ENCODE measurements at regions not wholly inside any gene's neighbourhood (a gene's known extent, or its start where the extent isn't known, plus 50 kb on each side); places are given as distances from the start of the nearest gene placed in this dataset.
"Not testable (repeated sequence)": the region's sequence is repeated elsewhere in the genome, so short reads cannot be mapped to it uniquely, and the experiment has no call there.

DNA sequence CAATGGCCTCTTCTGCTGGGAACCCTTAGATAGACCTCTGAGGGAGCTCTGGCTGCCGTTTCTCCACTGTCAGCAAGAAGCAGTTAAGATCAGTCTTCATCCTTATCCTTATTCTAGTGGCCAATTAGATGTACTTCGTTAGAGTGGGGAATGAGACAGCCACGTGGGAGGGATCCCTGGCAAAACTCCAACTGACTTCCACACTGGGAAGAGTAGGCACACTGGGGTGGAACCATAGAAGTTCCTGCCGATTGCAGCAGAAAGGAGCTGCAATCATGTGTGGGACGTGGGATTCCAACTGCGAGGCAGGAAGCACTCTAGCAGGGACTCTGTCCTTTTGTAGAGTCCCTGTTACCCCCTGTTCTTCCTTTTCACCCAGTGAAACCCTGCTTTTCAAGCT, 226.3 kb upstream of the RGS17 start:
- ChIA-PET CTCF (interaction anchor here (0.7 kb wide), 2 partner anchors 36 to 1190 kb away, joined by 4 read pairs; no protein-coding TSS in a partner anchor), POLR2A (no interaction called here)
- TF ChIP-seq BHLHE40 (IDR thresholded peaks at IDR 0.05; ENCODE audit: borderline replicate concordance) (no peak), FOXM1 (IDR thresholded peaks at IDR 0.05; ENCODE audit: borderline replicate concordance) (no peak), ELF4 (IDR thresholded peaks at IDR 0.05) (no peak), CTBP1 (IDR thresholded peaks at IDR 0.05; ENCODE audit: borderline replicate concordance) (no peak), TARDBP (IDR thresholded peaks at IDR 0.05) (no peak), ARNT (IDR thresholded peaks at IDR 0.05) (no peak), FOXA1 (IDR thresholded peaks at IDR 0.05) (no peak), ZNF384 (IDR thresholded peaks at IDR 0.05) (no peak), PKNOX1 (IDR thresholded peaks at IDR 0.05) (no peak), HDGF (IDR thresholded peaks at IDR 0.05; ENCODE audit: borderline replicate concordance) (no peak)
- no peak for DNase-seq (ENCODE audit: extremely low spot score)

DNA sequence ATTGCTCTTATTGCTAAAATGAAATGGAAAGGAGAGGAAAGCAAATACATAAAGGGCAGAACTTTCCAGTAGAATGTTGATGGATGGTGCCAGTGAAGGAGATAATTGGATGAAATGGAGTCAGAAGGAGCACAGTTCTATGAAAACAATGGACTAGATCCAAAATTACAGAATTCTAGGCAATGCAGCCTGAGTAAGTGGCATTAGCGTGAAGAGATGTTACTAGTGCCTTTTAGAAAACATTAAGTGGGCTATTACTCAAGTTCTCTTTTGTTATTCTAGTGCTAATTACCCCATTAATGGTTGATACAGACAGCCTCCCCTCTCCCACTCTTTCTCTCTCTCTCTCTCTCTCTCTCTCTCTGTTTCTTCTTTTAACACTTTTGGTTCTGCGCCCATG, 209.5 kb upstream of the RGS17 start:
- ChIA-PET POLR2A (no interaction called here), CTCF (no interaction called here)
- TF ChIP-seq NFRKB (IDR thresholded peaks at IDR 0.05) (no peak), FOXM1 (IDR thresholded peaks at IDR 0.05; ENCODE audit: borderline replicate concordance) (no peak), L3MBTL2 (conservative IDR thresholded peaks at IDR 0.05) (no peak), TARDBP (IDR thresholded peaks at IDR 0.05) (no peak), LEF1 (IDR thresholded peaks at IDR 0.05; ENCODE audit: borderline replicate concordance) (no peak), SUZ12 (IDR thresholded peaks at IDR 0.05) (no peak)
- no peak for DNase-seq (ENCODE audit: extremely low spot score)

DNA sequence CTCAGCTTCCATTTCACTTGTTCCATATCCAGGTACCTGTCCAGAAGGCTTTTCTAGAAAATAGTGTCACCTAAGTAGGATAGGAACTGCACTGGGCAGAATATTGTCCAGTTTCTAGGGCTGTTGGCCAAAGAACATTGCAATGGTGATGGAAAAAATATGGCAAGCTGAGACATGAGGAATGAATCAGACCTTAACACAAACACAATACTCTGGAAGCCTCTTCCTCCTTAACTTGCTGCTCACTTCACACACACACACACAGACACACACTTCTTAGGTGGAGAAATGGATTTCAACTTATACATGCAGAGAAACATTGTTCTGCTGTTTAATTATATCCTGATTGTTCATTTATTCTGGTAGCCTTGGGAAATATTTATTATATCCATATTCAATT, 203.0 kb upstream of the RGS17 start:
- CTCF ChIA-PET: interaction anchor here (1.6 kb wide), 1 partner anchor 21 kb away, joined by 3 read pairs; no protein-coding TSS in a partner anchor
- TF ChIP-seq TARDBP (IDR thresholded peaks at IDR 0.05) (no peak), FOXM1 (IDR thresholded peaks at IDR 0.05; ENCODE audit: borderline replicate concordance) (no peak), L3MBTL2 (conservative IDR thresholded peaks at IDR 0.05) (no peak), PKNOX1 (IDR thresholded peaks at IDR 0.05) (no peak), FOXA1 (IDR thresholded peaks at IDR 0.05) (no peak), SUZ12 (IDR thresholded peaks at IDR 0.05) (no peak), FOXK2 (IDR thresholded peaks at IDR 0.05) (no peak), CTBP1 (IDR thresholded peaks at IDR 0.05; ENCODE audit: borderline replicate concordance) (no peak), ZNF384 (IDR thresholded peaks at IDR 0.05) (no peak), ARNT (IDR thresholded peaks at IDR 0.05) (no peak), ELF4 (IDR thresholded peaks at IDR 0.05) (no peak), HDGF (IDR thresholded peaks at IDR 0.05; ENCODE audit: borderline replicate concordance) (no peak), LEF1 (IDR thresholded peaks at IDR 0.05; ENCODE audit: borderline replicate concordance) (no peak), SP1 (IDR thresholded peaks at IDR 0.05) (no peak), BHLHE40 (IDR thresholded peaks at IDR 0.05; ENCODE audit: borderline replicate concordance) (no peak), NFRKB (IDR thresholded peaks at IDR 0.05) (no peak)
- DNase-seq (ENCODE audit: extremely low spot score): no peak
- POLR2A ChIA-PET: no interaction called here

- DNase-seq (ENCODE audit: extremely low spot score); POLR2A ChIA-PET; CTCF ChIA-PET: not testable (repeated sequence)
Observed at GRCh38 chr6:153331221-153331620, 200.1 kb upstream of the RGS17 start.

- no peak for DNase-seq (ENCODE audit: extremely low spot score)
- CTCF ChIA-PET: no interaction called here
- POLR2A ChIA-PET: no interaction called here
- TF ChIP-seq CTBP1 (IDR thresholded peaks at IDR 0.05; ENCODE audit: borderline replicate concordance) (no peak), ELF4 (IDR thresholded peaks at IDR 0.05) (no peak), SUZ12 (IDR thresholded peaks at IDR 0.05) (no peak), SP1 (IDR thresholded peaks at IDR 0.05) (no peak), LEF1 (IDR thresholded peaks at IDR 0.05; ENCODE audit: borderline replicate concordance) (no peak), FOXM1 (IDR thresholded peaks at IDR 0.05; ENCODE audit: borderline replicate concordance) (no peak), PKNOX1 (IDR thresholded peaks at IDR 0.05) (no peak), NFRKB (IDR thresholded peaks at IDR 0.05) (no peak), ARNT (IDR thresholded peaks at IDR 0.05) (no peak), ZNF384 (IDR thresholded peaks at IDR 0.05) (no peak), L3MBTL2 (conservative IDR thresholded peaks at IDR 0.05) (no peak), TARDBP (IDR thresholded peaks at IDR 0.05) (no peak), BHLHE40 (IDR thresholded peaks at IDR 0.05; ENCODE audit: borderline replicate concordance) (no peak), FOXA1 (IDR thresholded peaks at IDR 0.05) (no peak), FOXK2 (IDR thresholded peaks at IDR 0.05) (no peak), HDGF (IDR thresholded peaks at IDR 0.05; ENCODE audit: borderline replicate concordance) (no peak)
Observed at GRCh38 chr6:153328194-153328593, 197.1 kb upstream of the RGS17 start.

DNA sequence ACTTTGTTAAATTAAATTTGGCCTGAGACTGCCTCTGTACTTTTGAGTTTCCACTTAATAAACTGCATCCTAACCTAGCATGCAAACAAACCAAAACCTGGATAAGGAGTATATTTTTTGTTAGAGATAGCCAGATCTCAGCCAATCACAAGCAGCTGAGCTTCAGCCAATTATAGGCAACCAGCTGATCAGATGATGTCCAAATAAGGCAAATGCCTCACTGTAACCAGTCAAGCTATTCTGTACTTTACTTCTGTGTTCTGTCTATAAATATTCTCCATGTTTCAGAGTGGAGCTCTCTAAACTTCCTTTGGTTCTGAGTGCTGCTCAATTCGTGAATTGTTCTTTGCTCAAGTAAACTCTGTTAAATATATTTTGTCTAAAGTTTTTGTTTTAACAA, 194.6 kb upstream of the RGS17 start:
- TF ChIP-seq FOXA1 (IDR thresholded peaks at IDR 0.05) (no peak), ZNF384 (IDR thresholded peaks at IDR 0.05) (no peak), FOXM1 (IDR thresholded peaks at IDR 0.05; ENCODE audit: borderline replicate concordance) (no peak), PKNOX1 (IDR thresholded peaks at IDR 0.05) (no peak), HDGF (IDR thresholded peaks at IDR 0.05; ENCODE audit: borderline replicate concordance) (no peak), SP1 (IDR thresholded peaks at IDR 0.05) (no peak), ELF4 (IDR thresholded peaks at IDR 0.05) (no peak), NFRKB (IDR thresholded peaks at IDR 0.05) (no peak), SUZ12 (IDR thresholded peaks at IDR 0.05) (no peak), CTBP1 (IDR thresholded peaks at IDR 0.05; ENCODE audit: borderline replicate concordance) (no peak), TARDBP (IDR thresholded peaks at IDR 0.05) (no peak), ARNT (IDR thresholded peaks at IDR 0.05) (no peak), L3MBTL2 (conservative IDR thresholded peaks at IDR 0.05) (no peak), FOXK2 (IDR thresholded peaks at IDR 0.05) (no peak), BHLHE40 (IDR thresholded peaks at IDR 0.05; ENCODE audit: borderline replicate concordance) (no peak), LEF1 (IDR thresholded peaks at IDR 0.05; ENCODE audit: borderline replicate concordance) (no peak)
- ChIA-PET POLR2A (no interaction called here), CTCF (no interaction called here)
- no peak for DNase-seq (ENCODE audit: extremely low spot score)

All from HEK293T (cell line).